Prostate gland (tissue), 2 donors: ENCODE measurements at regions not wholly inside any gene's neighbourhood (a gene's known extent, or its start where the extent isn't known, plus 50 kb on each side); places are given as distances from the start of the nearest gene placed in this dataset.

Source experiments
- DNase-seq: peaks from one replicate; pipeline ENCODE4 v3.0.0-alpha.2; 2019; ENCODE audit warnings: low spot score
- H3K27ac ChIP-seq, 2 donors: fragments of 200-600 bp; sonication (generic); 2 replicates each; pipeline ENCODE4 v1.5.1; 2017 to 2019
- H3K27me3 ChIP-seq: fragments of 200-600 bp; sonication (generic); replicated peaks from 2 replicates; pipeline ENCODE4 v1.5.1; 2019; ENCODE audit not compliant: insufficient read depth
- H3K36me3 ChIP-seq, 2 donors: fragments of 200-600 bp; sonication (generic); 1 replicate in 1 of 2; 2 replicates in 1 of 2; pipeline versions ENCODE4 v1.5.1 to v1.8.1; 2017 to 2019
- H3K4me1 ChIP-seq: fragments of 200-600 bp; sonication (generic); replicated peaks from 2 replicates; pipeline ENCODE4 v1.5.1; 2019
- H3K4me3 ChIP-seq, 2 donors: fragments of 200-600 bp; sonication (generic); 2 replicates each; pipeline ENCODE4 v1.5.1; 2017 to 2019
- H3K9me3 ChIP-seq: fragments of 200-600 bp; sonication (generic); 2 replicates; pipeline ENCODE4 v1.5.1; 2017
- CTCF ChIP-seq, 4 experiments: fragments of 200-600 bp in 2 of 4; fragments of 450-650 bp in 2 of 4; sonication (generic) in 2 of 4; IDR thresholded peaks; 1 replicate in 3 of 4; 2 replicates in 1 of 4; pipeline ENCODE4 v1.5.1; 2016 to 2019; ENCODE audit warnings: antibody characterized with exemption in 4 of 4, mild to moderate bottlenecking in 2 of 4, moderate library complexity in 2 of 4
- POLR2A ChIP-seq: fragments of 450-650 bp; IDR thresholded peaks from one replicate; pipeline ENCODE4 v1.6.1; 2016; ENCODE audit warnings: antibody characterized with exemption, mild to moderate bottlenecking
- POLR2AphosphoS5 ChIP-seq: sonication (generic); formaldehyde crosslinking; IDR thresholded peaks from one replicate; pipeline ENCODE4 v1.6.1; 2017; ENCODE audit warnings: antibody characterized with exemption
- WGBS: methylation state at CpG from one replicate; pipeline ENCODE4 v1.1.5; 2018; 5-methylcytosine and 5-hydroxymethylcytosine counted together
- intact Hi-C: fragments of 100-400 bp; cut with DNase I; formaldehyde crosslinking; loops from one replicate; pipeline ENCODE4 v1.14.2; 2022

GRCh38 chr7:19464241-19464640 is 244.6 kb downstream of the POLR1F start:
- TF ChIP-seq CTCF (IDR thresholded peaks at IDR 0.05) = no peak
- no peak for TF ChIP-seq POLR2A
- TF ChIP-seq POLR2AphosphoS5 = no peak

GRCh38 chr7:19463581-19463980 is 245.3 kb downstream of the POLR1F start:
- no peak overlapping the region for H3K4me3 ChIP-seq
- WGBS = 93% methylated on average over 3 of the region's 3 CpGs
- H3K9me3 ChIP-seq = no peaks in the 10 kb centered on the region
- H3K4me1 ChIP-seq = no peaks in the 10 kb centered on the region
- no peak overlapping the region for H3K27ac ChIP-seq
- DNase-seq = no peak
- intact Hi-C loops = no loop called here
- no peaks in the 10 kb centered on the region for H3K27me3 ChIP-seq
- no peak for TF ChIP-seq POLR2A
- TF ChIP-seq CTCF (IDR thresholded peaks at IDR 0.05) = no peak
- no peak for TF ChIP-seq POLR2AphosphoS5
- H3K36me3 ChIP-seq = no peaks in the 10 kb centered on the region

More at GRCh38 chr7:19464241-19464640, 244.6 kb downstream of the POLR1F start:
- WGBS = 94% methylated on average over 3 of the region's 3 CpGs
- H3K4me3 ChIP-seq = no peak overlapping the region
- no peak overlapping the region for H3K27ac ChIP-seq
- H3K36me3 ChIP-seq = no peaks in the 10 kb centered on the region
- intact Hi-C loops = no loop called here
- H3K27me3 ChIP-seq = no peaks in the 10 kb centered on the region
- H3K4me1 ChIP-seq = no peaks in the 10 kb centered on the region
- no peak for DNase-seq
- no peaks in the 10 kb centered on the region for H3K9me3 ChIP-seq

- Histone ChIP-seq H3K4me3 (no peak overlapping the region), H3K27me3 (no peaks in the 10 kb centered on the region), H3K27ac (no peak overlapping the region), H3K4me1 (no peaks in the 10 kb centered on the region), H3K9me3 (no peaks in the 10 kb centered on the region), H3K36me3 (no peaks in the 10 kb centered on the region)
- WGBS = 32% methylated on average over 2 of the region's 2 CpGs
- DNase-seq = no peak
- intact Hi-C loops = no loop called here
- TF ChIP-seq POLR2A (no peak), CTCF (IDR thresholded peaks at IDR 0.05) (no peak), POLR2AphosphoS5 (no peak)
Measured at GRCh38 chr7:19455623-19456022, 253.2 kb downstream of the POLR1F start.

GRCh38 chr7:19448091-19448490 is 260.7 kb downstream of the POLR1F start:
- Histone ChIP-seq H3K36me3 (no peaks in the 10 kb centered on the region), H3K27me3 (no peaks in the 10 kb centered on the region), H3K4me3 (no peak overlapping the region), H3K9me3 (no peaks in the 10 kb centered on the region), H3K4me1 (no peaks in the 10 kb centered on the region), H3K27ac (no peak overlapping the region)
- no peak for DNase-seq
- intact Hi-C loops = no loop called here
- no peak for TF ChIP-seq POLR2AphosphoS5
- no peak for TF ChIP-seq CTCF (IDR thresholded peaks at IDR 0.05)
- TF ChIP-seq POLR2A = no peak
- 86% methylated on average over 3 of the region's 3 CpGs for WGBS

- H3K4me1 ChIP-seq = no peaks in the 10 kb centered on the region
- no peak for DNase-seq
- WGBS = 52% methylated on average over 4 of the region's 4 CpGs
- no peak for TF ChIP-seq POLR2AphosphoS5
- no peak overlapping the region for H3K4me3 ChIP-seq
- H3K27ac ChIP-seq = no peak overlapping the region
- H3K27me3 ChIP-seq = no peaks in the 10 kb centered on the region
- no peaks in the 10 kb centered on the region for H3K9me3 ChIP-seq
- intact Hi-C loops = no loop called here
- no peaks in the 10 kb centered on the region for H3K36me3 ChIP-seq
Measured at GRCh38 chr7:19442016-19442785, 266.6 kb downstream of the POLR1F start.
